GM21390 (cell line): ENCODE measurements at regions not wholly inside any gene's neighbourhood (a gene's known extent, or its start where the extent isn't known, plus 50 kb on each side); places are given as distances from the start of the nearest gene placed in this dataset.

Experiments used
- ATAC-seq: cut with Tn5 transposase; IDR thresholded peaks from one replicate; pipeline ENCODE4 v1.9.1; 2021; ENCODE audit not compliant: unreplicated experiment

- ATAC-seq: no peak
Observed at GRCh38 chr4:63526251-63526650, 883.0 kb downstream of the TECRL start.

GRCh38 chr4:63524764-63525163 is 884.5 kb downstream of the TECRL start:
- ATAC-seq: no peak

- no peak for ATAC-seq
Observed at GRCh38 chr4:63505714-63506460, 903.4 kb downstream of the TECRL start.

- no peak for ATAC-seq
Observed at GRCh38 chr4:63493265-63493664, 916.0 kb downstream of the TECRL start.

- no peak for ATAC-seq
Observed at GRCh38 chr4:63492515-63492914, 916.7 kb downstream of the TECRL start.

- ATAC-seq: no peak
Observed at GRCh38 chr4:63464393-63464792, 944.9 kb downstream of the TECRL start.

- ATAC-seq: no peak
Observed at GRCh38 chr4:63460075-63460474, 949.2 kb downstream of the TECRL start.

GRCh38 chr4:63459329-63459728 is 949.9 kb downstream of the TECRL start:
- ATAC-seq: no peak

GRCh38 chr4:63458010-63458409 is 951.2 kb downstream of the TECRL start:
- ATAC-seq: no peak

- ATAC-seq: no peak
Observed at GRCh38 chr4:63440236-63440635, 969.0 kb downstream of the TECRL start.

- ATAC-seq: no peak
Observed at GRCh38 chr4:63430105-63430504, 979.1 kb downstream of the TECRL start.

GRCh38 chr4:63396269-63396668 is 1013.0 kb downstream of the TECRL start:
- ATAC-seq: no peak

- no peak for ATAC-seq
Observed at GRCh38 chr4:63393544-63393943, 1015.7 kb downstream of the TECRL start.

GRCh38 chr4:63379750-63380522 is 1029.3 kb downstream of the TECRL start:
- ATAC-seq: no peak

- no peak for ATAC-seq
Observed at GRCh38 chr4:63371001-63371400, 1038.2 kb downstream of the TECRL start.

- no peak for ATAC-seq
Observed at GRCh38 chr4:63361628-63362027, 1047.6 kb downstream of the TECRL start.

- no peak for ATAC-seq
Observed at GRCh38 chr4:63361066-63361465, 1048.2 kb downstream of the TECRL start.

- no peak for ATAC-seq
Observed at GRCh38 chr4:63349674-63350025, 1059.6 kb downstream of the TECRL start.

GRCh38 chr4:63348735-63349673 is 1060.2 kb downstream of the TECRL start:
- ATAC-seq: no peak

GRCh38 chr4:63325140-63325539 is 1084.1 kb downstream of the TECRL start:
- ATAC-seq: no peak

- no peak for ATAC-seq
Observed at GRCh38 chr4:63316633-63317032, 1092.6 kb downstream of the TECRL start.
